GM12865 (cell line): ENCODE measurements at regions not wholly inside any gene's neighbourhood (a gene's known extent, or its start where the extent isn't known, plus 50 kb on each side); places are given as distances from the start of the nearest gene placed in this dataset.
A peak's percentile ranks its signal among the peaks of the same experiment; 100 is the strongest.
"Not testable (repeated sequence)": the region's sequence is repeated elsewhere in the genome, so short reads cannot be mapped to it uniquely, and the experiment has no call there.

Source experiments
- DNase-seq: peaks from one replicate; pipeline ENCODE4 v3.0.0; 2010; ENCODE audit warnings: low read depth
- H3K4me3 ChIP-seq: 2 replicates; pipeline ENCODE4 v1.5.1; 2011; ENCODE audit warnings: mild to moderate bottlenecking, low read depth, low read length, control low read depth
- TF ChIP-seq, protein P1 (sequence below): IDR thresholded peaks from 2 replicates; pipeline ENCODE4 v1.5.1; 2011; ENCODE audit warnings: low read length, control low read depth, low read depth, inconsistent platforms; ENCODE audit not compliant: insufficient read depth; ENCODE audit errors: missing control alignments

DNA sequence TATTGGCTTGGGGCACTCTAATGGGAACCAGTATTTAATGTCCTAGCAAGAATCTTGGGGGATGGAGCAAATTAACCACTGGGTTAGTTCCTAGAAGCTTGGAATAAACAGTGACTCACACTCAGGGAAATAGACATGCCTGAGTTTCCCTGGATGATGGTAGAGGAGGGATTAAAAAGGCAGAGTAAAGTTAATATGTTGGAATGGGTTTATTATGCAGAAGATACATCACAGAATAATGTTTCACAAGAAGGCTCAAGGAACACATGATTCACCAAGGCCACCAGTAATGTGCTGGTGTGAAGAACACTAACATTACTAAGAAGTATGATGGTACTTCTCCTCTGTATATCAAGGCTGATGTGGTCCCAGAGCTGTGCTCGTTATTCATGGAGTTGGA, 752.9 kb upstream of the SEMA6A start:
- TF ChIP-seq, protein P1, sequence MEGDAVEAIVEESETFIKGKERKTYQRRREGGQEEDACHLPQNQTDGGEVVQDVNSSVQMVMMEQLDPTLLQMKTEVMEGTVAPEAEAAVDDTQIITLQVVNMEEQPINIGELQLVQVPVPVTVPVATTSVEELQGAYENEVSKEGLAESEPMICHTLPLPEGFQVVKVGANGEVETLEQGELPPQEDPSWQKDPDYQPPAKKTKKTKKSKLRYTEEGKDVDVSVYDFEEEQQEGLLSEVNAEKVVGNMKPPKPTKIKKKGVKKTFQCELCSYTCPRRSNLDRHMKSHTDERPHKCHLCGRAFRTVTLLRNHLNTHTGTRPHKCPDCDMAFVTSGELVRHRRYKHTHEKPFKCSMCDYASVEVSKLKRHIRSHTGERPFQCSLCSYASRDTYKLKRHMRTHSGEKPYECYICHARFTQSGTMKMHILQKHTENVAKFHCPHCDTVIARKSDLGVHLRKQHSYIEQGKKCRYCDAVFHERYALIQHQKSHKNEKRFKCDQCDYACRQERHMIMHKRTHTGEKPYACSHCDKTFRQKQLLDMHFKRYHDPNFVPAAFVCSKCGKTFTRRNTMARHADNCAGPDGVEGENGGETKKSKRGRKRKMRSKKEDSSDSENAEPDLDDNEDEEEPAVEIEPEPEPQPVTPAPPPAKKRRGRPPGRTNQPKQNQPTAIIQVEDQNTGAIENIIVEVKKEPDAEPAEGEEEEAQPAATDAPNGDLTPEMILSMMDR: no peak
- no peak overlapping the region for H3K4me3 ChIP-seq
- no peak for DNase-seq

DNA sequence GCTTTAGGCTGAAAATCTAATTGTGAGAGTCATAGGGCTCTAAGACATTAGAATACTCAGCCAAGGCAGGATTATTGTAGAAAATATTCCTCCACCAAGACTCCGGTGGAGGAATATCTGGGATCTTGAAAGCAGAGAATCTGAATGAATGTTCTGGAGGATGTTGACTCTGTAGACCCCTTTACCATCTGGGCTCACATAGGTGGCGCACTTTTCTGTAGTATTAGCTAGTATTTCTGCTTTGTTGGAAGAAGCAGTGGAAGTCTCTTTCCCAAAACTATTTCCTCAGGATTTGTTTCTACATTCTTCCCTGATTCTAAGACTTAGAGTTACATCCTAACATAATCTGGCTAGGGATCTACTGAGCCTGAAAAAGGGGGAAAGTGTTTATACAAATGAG, 752.4 kb upstream of the SEMA6A start:
- TF ChIP-seq, protein P1: no peak
- H3K4me3 ChIP-seq: no peak overlapping the region
- no peak for DNase-seq

DNA sequence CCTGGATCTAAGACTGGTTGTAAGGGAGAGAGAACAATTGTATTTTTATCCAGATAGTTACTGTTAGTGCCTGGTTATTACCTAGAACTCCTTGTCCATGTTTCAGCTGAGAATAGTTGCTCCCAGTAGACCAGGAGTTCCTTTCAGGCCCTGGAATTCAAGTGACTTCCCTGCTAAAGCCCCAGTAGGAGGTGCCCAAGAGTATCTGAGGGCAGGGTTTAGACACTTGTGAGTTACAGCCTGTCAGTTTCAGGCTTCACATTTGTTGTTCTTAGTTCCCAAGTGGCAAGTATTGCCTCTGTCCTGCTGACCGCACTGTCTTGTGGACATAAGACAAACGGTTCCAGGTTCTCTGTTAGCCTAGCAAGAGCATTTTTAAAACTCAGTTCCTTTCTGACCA, 743.9 kb upstream of the SEMA6A start:
- no peak overlapping the region for H3K4me3 ChIP-seq
- peak; percentile 4 for DNase-seq
- TF ChIP-seq, protein P1: no peak

DNA sequence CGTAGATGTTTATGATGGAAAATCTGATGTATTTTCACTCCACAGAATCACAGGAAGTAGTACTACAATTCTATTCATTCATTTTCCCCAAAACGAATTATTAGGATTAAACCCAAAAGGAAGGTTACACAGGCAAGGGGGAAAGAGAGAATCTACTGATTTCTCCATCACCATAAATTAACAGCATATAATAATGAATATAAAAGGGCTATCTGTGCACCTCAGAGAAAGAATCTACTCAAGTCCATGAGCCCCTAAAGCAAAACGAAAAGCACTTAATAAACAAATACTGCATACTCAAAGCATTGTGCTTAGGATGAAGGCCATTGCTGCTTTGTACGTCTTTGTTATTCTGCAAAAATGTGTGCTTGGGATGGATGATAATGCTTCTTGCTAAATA, 740.5 kb upstream of the SEMA6A start:
- H3K4me3 ChIP-seq: no peak overlapping the region
- DNase-seq: no peak
- TF ChIP-seq, protein P1: no peak

DNA sequence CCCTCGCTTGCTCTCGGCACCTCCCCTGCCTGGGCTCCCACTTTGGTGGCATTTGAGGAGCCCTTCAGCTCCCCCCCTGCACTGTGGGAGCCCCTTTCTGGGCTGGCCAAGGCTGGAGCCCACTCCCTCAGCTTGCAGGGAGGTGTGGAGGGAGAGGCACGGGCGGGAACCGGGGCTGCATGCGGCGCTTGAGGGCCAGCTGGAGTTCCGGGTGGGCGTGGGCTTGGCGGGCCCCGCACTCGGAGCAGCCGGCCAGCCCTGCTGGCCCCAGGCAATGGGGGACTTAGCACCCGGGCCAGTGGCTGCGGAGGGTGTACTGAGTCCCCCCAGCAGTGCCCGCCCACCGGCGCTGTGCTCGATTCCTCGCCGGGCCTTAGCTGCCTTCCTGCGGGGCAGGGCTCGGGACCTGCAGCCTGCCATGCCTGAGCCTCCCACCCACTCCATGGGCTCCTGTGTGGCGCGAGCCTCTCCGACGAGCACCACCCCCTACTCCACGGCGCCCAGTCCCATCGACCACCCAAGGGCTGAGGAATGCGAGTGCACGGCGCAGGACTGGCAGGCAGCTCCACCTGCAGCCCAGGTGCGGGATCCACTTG, 730.0 kb upstream of the SEMA6A start:
- DNase-seq, H3K4me3 ChIP-seq: not testable (repeated sequence)

DNA sequence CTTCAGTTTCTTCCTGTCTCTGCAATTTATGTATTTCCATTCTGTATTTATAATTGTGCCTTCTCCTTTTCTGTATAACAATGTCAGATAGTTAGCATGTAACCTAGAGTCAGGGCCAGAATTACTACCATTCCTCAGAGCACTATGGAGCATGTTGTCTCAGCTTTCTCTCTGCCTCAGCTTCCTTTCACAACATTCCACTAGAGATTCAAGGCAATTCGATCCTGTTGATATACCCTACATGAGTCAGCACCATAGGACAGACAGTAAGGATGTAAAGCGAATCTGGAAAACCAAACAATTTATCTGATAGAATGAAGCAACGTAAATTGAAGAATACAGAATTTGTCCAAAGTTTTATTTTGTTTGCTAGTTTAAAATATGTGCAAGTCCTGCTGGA, 728.3 kb upstream of the SEMA6A start:
- TF ChIP-seq, protein P1: no peak
- no peak for DNase-seq
- H3K4me3 ChIP-seq: no peak overlapping the region

DNA sequence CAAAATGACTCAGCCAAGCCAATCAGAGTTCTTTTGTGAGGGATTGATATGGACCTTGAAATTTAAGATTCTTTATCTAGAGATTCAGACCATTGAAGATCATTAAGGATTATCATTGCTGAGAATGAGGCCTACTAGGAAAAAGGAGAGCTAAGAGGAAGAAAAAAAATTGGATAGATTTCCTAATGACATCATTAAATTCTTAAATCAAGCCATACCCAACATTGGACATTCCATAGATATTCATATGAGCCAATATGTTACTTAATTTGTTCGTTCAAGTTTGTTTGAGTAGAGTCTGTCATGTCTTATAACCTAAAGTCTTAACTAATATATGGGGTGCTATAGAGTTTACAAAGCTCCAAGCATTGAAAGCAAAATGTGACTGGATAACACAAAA, 727.9 kb upstream of the SEMA6A start:
- TF ChIP-seq, protein P1: no peak
- no peak for DNase-seq
- H3K4me3 ChIP-seq: no peak overlapping the region
